DMS153 treated with DMSO at 0.1 percent for 48 hours (cell line): ENCODE measurements at regions not wholly inside any gene's neighbourhood (a gene's known extent, or its start where the extent isn't known, plus 50 kb on each side); places are given as distances from the start of the nearest gene placed in this dataset.

Experiments used
- DNase-seq: peaks from one replicate; lab custom pipeline; 2025; ENCODE audit not compliant: unreplicated experiment; lab: John Stamatoyannopoulos, UW

GRCh38 chr7:33725111-33726025 is 180.0 kb upstream of the BMPER start:
- DNase-seq, result no peak

DNA sequence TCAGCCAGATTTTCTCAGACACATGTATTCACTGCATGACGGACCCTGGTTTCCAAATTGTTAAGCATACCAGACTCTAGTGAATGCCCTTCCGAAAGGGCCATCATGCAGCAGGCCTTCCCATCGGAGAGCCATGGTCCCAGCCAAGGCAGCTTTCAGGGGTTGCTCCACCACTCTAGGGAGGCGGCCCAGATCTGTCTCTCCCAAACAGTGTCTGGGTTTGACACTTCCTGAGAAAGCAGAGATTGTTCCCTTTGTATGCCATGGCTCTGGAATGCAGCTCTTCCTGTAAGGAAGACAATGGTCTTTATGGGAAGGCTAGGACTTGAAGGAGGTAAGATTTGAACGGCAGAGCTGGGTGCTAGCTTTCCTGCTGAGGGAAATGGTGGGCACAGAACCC is 178.8 kb upstream of the BMPER start:
- DNase-seq, result no peak

GRCh38 chr7:33727315-33727714 is 178.0 kb upstream of the BMPER start:
- DNase-seq, result no peak

GRCh38 chr7:33728873-33729551 is 176.3 kb upstream of the BMPER start:
- DNase-seq, result no peak

GRCh38 chr7:33729726-33730125 is 175.6 kb upstream of the BMPER start:
- no peak for DNase-seq

GRCh38 chr7:33730958-33731357 is 174.4 kb upstream of the BMPER start:
- DNase-seq, result no peak

- DNase-seq, result no peak
These were observed 173.4 kb upstream of the BMPER start for GRCh38 chr7:33731912-33732311.

DNA sequence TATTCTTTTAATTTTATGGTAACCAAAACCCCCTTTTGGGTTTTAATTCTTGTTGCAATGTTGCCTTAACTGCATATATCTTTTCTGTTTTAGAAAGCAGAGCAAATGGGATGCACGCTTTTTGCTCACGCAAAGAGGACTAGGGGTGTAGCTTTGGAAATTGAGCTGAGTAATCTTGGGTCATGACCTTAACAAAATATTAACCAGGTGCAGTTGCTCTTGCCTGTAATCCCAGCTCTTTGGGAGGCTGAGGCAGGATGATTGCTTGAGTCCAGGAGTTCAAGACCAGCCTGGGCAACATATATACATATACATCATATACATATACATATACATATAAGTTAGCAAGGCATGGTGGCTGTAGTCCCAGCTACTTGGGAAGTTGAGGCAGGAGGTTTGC is 172.9 kb upstream of the BMPER start:
- no peak for DNase-seq

GRCh38 chr7:33733870-33734650 is 171.3 kb upstream of the BMPER start:
- DNase-seq, result peak; percentile 92

GRCh38 chr7:33735403-33735802 is 169.9 kb upstream of the BMPER start:
- DNase-seq, result no peak

- no peak for DNase-seq
These were observed 168.7 kb upstream of the BMPER start for GRCh38 chr7:33736521-33737221.

- no peak for DNase-seq
These were observed 166.9 kb upstream of the BMPER start for GRCh38 chr7:33738260-33738935.

DNA sequence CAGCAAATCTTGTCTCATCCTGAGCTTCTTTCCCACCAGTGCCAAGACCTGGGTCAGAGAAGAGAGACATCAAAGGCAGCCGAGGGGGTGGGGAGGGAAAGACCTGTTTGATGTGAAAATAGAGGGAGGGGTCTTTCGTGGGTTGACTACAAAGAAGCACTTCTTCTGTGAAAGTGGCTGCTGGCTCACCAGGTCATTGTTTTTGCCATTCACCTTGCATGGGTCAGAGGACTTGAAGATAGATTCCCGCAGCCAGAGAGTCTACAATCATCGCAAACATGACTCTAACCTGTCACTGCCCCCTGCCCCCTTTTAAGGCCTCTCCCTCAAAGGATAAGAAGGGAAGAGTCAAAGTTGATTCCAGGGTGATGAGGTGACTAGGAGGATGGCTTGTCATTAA is 166.1 kb upstream of the BMPER start:
- no peak for DNase-seq

DNA sequence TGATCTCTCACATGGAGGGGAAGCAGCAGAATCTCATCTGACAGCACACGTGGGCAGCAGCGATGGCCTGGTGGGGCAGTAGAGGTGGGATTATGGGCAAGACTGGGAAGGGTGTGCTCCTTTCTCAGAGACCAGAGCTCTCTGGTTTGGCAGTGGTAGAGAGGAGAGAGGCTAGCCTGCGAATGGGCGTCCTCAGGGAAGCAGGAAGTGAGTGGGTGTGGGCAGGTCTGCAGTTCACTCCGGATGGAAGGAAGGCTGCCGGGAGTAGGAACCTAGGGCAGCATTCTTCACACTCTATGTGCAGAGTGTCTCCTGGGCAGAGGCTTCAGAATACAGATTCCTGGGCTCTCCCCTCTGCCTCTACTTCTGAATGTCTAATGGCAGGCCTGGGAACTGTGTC is 162.8 kb upstream of the BMPER start:
- DNase-seq, result no peak

DNA sequence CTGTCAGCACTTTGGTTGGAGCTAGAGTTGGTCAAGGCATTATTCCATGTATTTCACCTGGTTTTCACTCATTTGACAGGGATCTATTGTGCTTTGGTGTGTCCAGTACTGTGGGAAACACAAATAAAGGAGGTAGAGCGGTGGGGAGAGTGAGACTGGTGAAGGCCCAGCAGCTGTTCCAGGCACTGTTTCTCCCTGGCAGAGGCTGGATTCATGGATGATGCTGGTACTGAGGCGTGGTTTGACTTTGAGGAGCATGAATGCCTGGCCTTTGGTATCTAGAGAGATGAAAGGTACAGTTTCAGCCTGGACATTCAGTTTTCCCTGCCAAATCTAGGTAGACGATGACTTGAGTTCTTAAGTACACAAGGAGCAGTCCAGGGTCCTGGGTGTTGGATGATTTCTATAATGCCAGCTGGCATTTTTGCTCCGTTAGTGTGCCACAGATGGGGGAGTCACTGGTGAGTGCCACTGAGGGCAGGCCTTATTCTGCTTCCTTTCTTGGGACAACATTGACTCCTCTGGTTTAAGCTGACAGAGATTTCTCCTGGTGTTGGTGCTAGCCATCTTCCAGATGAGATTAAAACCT is 162.2 kb upstream of the BMPER start:
- no peak for DNase-seq

DNA sequence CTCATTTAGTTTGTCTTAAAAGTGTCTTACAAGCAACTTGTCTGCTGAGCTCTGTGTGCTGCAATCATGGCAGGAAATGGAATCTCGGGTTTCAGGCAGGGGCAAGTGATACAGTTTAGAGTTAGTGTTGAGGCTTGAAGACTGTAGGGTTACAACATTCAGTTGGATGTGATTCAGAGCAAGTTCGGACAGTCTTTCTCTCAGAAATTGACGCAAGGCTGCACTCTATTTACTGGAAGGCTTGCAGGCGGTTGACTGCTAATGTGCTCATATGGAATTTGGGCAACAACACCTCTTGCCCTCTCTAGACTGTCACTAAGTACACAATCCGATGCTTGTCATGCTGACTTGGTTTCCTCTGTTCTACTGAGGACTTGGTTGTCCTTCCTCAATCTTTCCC is 161.7 kb upstream of the BMPER start:
- DNase-seq, result peak; percentile 12

GRCh38 chr7:33744293-33745075 is 160.9 kb upstream of the BMPER start:
- DNase-seq, result no peak

- DNase-seq, result no peak
These were observed 159.4 kb upstream of the BMPER start for GRCh38 chr7:33745934-33746333.

DNA sequence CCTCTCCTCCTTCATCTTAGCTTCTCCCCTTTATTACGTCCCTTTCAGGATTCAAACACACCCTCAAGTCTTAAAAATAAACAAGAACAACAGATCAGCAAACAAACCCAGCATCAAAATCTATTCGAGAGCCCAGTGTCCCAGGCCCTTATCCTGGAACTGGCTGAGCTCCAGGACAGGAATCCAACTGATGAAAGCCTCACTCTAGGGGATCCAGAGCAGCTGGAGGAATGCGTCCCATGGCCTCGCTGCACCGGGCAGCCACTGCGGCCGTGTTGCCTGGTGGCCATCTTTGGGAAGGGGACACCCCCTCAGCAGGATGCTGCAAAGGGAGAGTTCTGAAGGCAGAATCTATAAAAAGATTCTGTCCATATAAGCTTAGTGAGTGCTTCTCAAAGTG is 156.5 kb upstream of the BMPER start:
- DNase-seq, result no peak
